Fibroblast of skin of scalp (primary cell): ENCODE measurements at regions not wholly inside any gene's neighbourhood (a gene's known extent, or its start where the extent isn't known, plus 50 kb on each side); places are given as distances from the start of the nearest gene placed in this dataset.
"Not testable (repeated sequence)": the region's sequence is repeated elsewhere in the genome, so short reads cannot be mapped to it uniquely, and the experiment has no call there.

Experiments used
- DNase-seq: peaks from one replicate; pipeline ENCODE4 v3.0.0-alpha.2; 2013

DNA sequence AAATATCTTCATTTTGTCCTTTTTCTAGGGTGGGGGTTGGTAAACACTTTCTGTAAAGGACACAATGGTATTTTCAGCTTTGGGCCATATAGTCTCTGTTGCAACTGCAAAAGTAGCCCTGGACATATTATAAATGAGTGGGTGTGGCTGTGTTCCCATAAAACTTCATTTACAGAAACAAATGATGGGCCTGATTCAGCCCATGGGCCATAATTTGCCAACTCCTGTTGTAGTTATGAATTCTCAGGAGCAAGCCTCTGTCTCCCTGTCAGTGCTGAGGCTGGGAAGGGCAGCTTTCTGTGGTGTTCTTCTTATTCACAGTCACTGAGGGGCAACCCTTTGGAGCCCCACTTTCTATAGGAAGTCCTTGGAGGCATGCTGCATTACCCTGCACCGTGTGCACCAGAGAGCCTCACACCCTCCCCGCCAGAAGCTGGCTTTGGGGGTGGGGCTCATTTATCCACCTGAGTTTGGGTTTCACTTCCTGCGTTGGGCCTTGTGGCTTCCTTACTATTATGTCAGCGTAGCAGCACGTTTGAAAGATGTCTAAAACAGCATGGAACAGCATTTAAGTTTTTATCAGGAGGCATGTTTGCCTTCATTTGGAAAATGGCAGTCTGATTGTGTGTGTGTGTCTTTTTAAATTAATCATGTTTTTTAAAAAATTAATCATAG is 60.8 kb upstream of the FAN1 start:
- not testable (repeated sequence) for DNase-seq

DNA sequence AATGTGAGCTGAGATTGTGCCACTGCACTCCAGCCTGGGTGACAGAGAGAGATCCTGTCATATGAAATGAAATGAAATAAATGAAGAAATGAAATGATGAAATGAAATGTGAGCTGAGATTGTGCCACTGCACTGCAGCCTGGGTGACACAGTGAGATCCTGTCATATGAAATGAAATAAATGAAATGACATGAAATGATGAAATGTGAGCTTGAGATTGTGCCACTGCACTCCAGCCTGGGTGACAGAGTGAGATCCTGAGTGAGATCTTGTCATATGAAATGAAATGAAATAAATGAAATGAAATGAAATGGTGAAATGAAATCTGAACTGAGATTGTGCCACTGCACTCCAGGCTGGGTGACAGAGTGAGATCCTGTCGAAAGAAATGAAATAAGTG is 58.2 kb upstream of the FAN1 start:
- DNase-seq, result not testable (repeated sequence)
